ENCODE measurements at regions not wholly inside any gene's neighbourhood (a gene's known extent, or its start where the extent isn't known, plus 50 kb on each side); places are given as distances from the start of the nearest gene placed in this dataset.

DNA sequence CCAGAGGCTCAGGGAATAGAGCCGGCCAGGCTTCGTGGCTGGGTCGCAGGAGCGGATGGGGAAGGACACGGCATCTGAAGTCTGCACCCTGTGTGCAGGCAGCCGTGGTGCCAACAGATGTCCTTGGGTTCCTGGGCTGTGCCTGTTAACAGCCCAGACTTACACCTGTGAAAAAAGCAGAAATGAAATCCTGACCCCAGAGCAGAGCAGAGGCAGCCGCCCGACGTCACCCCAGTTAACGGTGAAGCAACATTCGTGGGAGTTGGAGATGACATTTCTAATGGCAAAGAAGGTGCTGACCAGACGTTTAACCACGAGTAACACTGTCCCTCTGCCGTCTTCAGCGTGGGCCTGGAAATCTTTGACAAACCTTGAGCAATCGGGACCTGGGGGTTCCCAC, 200.3 kb upstream of the DIO3 start:
- H3K4me1 ChIP-seq, result peaks cover 0 to 14% (median 6%) of the 10 kb centered on the region in 4 donors
- 77% methylated on average over 11 of the region's 16 CpGs for WGBS (ENCODE audit: insufficient coverage, low coverage, low lambda C conversion rate, missing lambda C conversion rate)
- no peaks in the 10 kb centered on the region for H3K27me3 ChIP-seq
- DNase-seq (no peak), ATAC-seq (no peak)
- H3K36me3 ChIP-seq, result no peaks in the 10 kb centered on the region
- H3K4me3 ChIP-seq, result no peak overlapping the region
- no peak overlapping the region for H3K27ac ChIP-seq
- intact Hi-C loops (cut with DNase I), result no loop called here
- TF ChIP-seq CTCF (IDR thresholded peaks at IDR 0.05) (no peak), POLR2A (IDR thresholded peaks at IDR 0.05) (no peak)
- no peaks in the 10 kb centered on the region for H3K9me3 ChIP-seq

DNA sequence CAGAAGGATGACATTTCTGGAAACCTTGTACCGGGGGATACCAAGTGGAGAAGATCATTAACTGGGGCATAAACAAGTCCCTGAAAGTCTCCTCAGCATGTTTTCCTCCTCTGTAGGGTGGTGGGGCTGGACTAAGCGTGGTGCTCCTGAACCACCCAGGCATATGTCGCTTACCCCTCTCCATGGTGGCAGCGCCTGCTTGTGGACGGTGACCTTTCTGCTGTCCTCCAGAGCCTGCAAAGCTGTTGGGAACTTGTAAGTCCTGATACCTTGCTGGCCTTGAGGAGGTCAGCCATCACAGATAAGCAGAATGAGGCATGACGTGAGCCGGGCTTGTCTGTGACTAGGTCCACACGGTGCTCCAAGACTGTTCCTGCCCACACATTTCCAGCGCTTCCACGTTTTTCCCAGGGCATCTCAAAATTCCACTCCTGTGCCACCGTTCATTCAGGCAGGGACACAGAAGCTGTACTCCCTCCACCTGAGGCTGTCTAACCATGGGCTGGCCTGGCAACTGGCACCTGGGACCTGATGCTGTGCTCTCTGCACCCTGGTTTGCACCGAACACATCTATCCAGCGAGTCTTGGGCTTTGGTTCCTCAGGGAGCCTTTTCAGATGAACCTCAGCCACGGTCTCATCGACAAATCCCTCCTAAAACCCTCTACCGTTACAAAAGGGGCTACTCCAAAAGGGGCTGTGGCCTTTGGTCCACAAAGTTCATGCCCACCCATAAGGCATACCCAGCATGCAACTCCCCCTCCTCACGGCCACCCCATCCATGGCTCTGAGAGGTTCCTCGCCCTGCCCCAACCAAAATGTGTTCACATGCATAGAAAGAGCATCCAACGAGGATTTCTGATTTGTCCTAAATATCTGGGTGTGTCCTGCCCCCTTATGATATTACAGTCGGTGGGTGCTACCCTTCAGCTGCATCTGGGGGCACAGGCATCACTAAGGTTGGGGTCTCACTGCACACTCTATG, 199.6 kb upstream of the DIO3 start:
- Histone ChIP-seq H3K36me3 (no peaks in the 10 kb centered on the region), H3K4me1 (peaks cover 0 to 14% (median 6%) of the 10 kb centered on the region in 4 donors), H3K4me3 (no peak overlapping the region), H3K9me3 (no peaks in the 10 kb centered on the region), H3K27me3 (no peaks in the 10 kb centered on the region), H3K27ac (no peak overlapping the region)
- TF ChIP-seq POLR2A (IDR thresholded peaks at IDR 0.05), result no peak
- TF ChIP-seq CTCF (IDR thresholded peaks at IDR 0.05), result no peak
- intact Hi-C loops (cut with DNase I), result no loop called here
- WGBS (ENCODE audit: insufficient coverage, low coverage, low lambda C conversion rate, missing lambda C conversion rate), result 79% methylated on average over 5 of the region's 20 CpGs
- DNase-seq (no peak), ATAC-seq (no peak)

DNA sequence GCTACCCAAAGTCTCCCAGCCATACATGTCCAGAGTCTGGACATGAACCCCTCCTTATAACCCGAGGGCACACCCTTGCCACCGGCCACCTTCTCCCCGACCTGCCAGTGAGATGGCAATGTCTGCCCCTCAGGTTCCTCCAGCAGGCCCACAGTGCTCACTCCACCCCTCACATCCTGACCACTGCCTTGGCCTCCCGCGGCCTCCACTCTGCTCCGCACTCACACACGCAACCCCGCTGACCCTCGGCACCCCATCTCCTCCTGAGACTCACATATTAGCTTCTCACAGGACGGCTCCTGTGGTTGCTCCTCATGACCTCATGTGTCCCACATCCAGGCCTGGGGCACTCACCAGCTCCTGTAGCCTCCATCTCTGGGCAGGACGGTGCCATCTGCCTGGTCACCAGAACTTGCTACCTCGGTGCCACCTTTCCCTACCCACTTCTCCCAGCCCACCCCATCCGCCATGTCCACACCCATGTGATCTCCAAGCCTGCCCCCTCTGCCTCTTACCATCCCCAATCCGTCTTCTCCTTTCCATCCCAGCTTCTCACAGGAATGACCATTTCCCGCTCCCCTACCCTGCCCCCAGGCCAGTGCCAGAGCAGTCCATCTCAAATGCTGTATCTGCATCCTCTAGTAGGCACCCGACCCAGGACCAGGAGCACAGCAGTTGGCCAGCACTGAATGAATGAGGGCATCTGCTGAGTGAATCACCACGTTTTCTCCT, 198.6 kb upstream of the DIO3 start:
- Histone ChIP-seq H3K4me3 (no peak overlapping the region), H3K27me3 (no peaks in the 10 kb centered on the region), H3K9me3 (no peaks in the 10 kb centered on the region), H3K36me3 (no peaks in the 10 kb centered on the region), H3K27ac (no peak overlapping the region), H3K4me1 (peaks cover 0 to 14% (median 6%) of the 10 kb centered on the region in 4 donors)
- WGBS (ENCODE audit: insufficient coverage, low coverage, low lambda C conversion rate, missing lambda C conversion rate), result 82% methylated on average over 12 of the region's 17 CpGs
- TF ChIP-seq POLR2A (IDR thresholded peaks at IDR 0.05) (no peak), CTCF (IDR thresholded peaks at IDR 0.05) (no peak)
- intact Hi-C loops (cut with DNase I), result no loop called here
- ATAC-seq (no peak), DNase-seq (no peak)

- H3K9me3 ChIP-seq, result no peaks in the 10 kb centered on the region
- DNase-seq (no peak), ATAC-seq (no peak)
- H3K27ac ChIP-seq, result no peak overlapping the region
- H3K4me3 ChIP-seq, result no peak overlapping the region
- TF ChIP-seq POLR2A (IDR thresholded peaks at IDR 0.05), result no peak
- no peak for TF ChIP-seq CTCF (IDR thresholded peaks at IDR 0.05)
- H3K27me3 ChIP-seq, result no peaks in the 10 kb centered on the region
- intact Hi-C loops (cut with DNase I), result no loop called here
- H3K4me1 ChIP-seq, result peaks cover 0 to 14% (median 6%) of the 10 kb centered on the region in 4 donors
- 49% methylated on average over 2 of the region's 2 CpGs for WGBS (ENCODE audit: insufficient coverage, low coverage, low lambda C conversion rate, missing lambda C conversion rate)
- no peaks in the 10 kb centered on the region for H3K36me3 ChIP-seq
Measured at GRCh38 chr14:101363261-101363555, 198.1 kb upstream of the DIO3 start.

All from right lobe of liver (tissue), 6 donors.